ENCODE measurements at regions not wholly inside any gene's neighbourhood (a gene's known extent, or its start where the extent isn't known, plus 50 kb on each side); places are given as distances from the start of the nearest gene placed in this dataset.

DNA sequence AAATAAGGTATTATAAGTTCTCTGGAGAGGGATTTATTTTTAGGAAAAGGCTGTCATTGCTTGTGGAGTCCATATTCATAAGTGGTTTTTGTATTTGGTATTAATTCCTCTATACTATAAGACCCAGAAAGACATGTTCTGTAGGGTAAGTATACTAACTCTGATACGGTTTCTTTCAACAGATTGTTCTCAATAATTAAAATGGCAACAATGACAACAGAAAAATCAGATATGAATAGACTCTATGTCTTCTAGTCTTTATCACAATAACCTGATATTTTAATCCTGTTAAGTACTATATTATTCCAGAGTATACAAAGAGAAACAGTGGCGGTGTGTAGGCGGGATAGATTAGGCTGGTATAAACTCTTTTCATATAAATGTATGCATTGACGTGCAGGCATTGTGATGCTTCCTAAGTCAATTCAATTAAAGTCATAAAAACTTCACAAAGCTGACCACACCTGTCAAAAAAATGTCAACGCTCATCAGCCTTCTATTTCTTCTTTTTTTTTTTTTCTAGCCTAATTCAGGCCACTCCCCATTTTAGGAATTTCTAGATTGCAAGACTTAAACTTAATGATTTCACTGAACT is 150.4 kb downstream of the TRIML1 start (continued):
- TF ChIP-seq POLR2AphosphoS5 (IDR thresholded peaks at IDR 0.05; ENCODE audit: low read depth, low read length): no peak
- no peak for TF ChIP-seq EZH2phosphoT487 (IDR thresholded peaks at IDR 0.05; ENCODE audit: borderline replicate concordance)
- TF ChIP-seq CBX3 (IDR thresholded peaks at IDR 0.05; ENCODE audit: low read depth): no peak
- no peak for TF ChIP-seq EGR1 (IDR thresholded peaks at IDR 0.05; ENCODE audit: low read depth)
- TF ChIP-seq, protein P1, sequence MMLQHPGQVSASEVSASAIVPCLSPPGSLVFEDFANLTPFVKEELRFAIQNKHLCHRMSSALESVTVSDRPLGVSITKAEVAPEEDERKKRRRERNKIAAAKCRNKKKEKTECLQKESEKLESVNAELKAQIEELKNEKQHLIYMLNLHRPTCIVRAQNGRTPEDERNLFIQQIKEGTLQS (IDR thresholded peaks at IDR 0.05): no peak

DNA sequence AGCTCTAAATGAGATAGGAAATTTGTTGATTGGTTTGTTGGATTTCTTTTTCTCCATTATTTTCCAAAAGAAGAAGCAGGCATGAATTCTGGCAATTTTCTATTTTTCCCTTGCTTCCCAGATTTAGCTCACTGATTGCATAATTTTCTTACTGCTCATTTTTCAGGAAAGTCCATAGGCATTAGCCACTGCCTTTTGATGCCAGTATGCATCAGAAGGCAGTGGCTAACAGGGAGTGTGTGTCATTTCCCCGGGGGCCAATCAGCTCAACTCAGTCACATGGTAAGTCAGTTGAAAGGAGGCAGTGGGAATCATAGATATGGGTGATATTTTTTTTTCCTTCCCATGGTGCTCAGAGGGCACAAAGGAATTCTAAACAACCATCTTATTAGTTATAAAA is 156.7 kb downstream of the TRIML1 start:
- ChIA-PET POLR2A (no interaction called here), CTCF (no interaction called here), RAD21 (ENCODE audit: low non-redundant PET in 1 of 2, low total read pairs in 2 of 2, uncharacterized antibody in 2 of 2, unreplicated experiment in 2 of 2) (no interaction called here)
- intact Hi-C loops (cut with micrococcal nuclease): no loop called here
- BruUV-seq (replicated peaks): no TSS peak
- DNase-seq (ENCODE audit: low read depth, low spot score) (no peak), ATAC-seq (no peak)
- no peak overlapping the region for H3K9ac ChIP-seq (ENCODE audit: low read length)
- H3K79me2 ChIP-seq (ENCODE audit: insufficient read depth, low read length): no peaks in the 10 kb centered on the region
- H3K9me2 ChIP-seq (ENCODE audit: insufficient read depth): no peaks in the 10 kb centered on the region
- H3K4me1 ChIP-seq (ENCODE audit: control insufficient read depth in 1 of 2, insufficient read depth in 2 of 2, low read length in 2 of 2): no peaks in the 10 kb centered on the region
- no peaks in the 10 kb centered on the region for H3K9me3 ChIP-seq (ENCODE audit: control insufficient read depth in 1 of 2, insufficient read depth in 1 of 2, low read depth in 1 of 2, low read length in 2 of 2)
- H3K4me2 ChIP-seq (ENCODE audit: low read length): no peak overlapping the region
- no peak for TF ChIP-seq ZNF274 (IDR thresholded peaks at IDR 0.05; ENCODE audit: low read depth, low read length)
- TF ChIP-seq SRF (IDR thresholded peaks at IDR 0.05; ENCODE audit: low read depth): no peak
- no peak for TF ChIP-seq SP1 (IDR thresholded peaks at IDR 0.05; ENCODE audit: low read depth)
- no peak for TF ChIP-seq MAX (IDR thresholded peaks at IDR 0.05)
- no peak for TF ChIP-seq RAD21 (IDR thresholded peaks at IDR 0.05; ENCODE audit: low read depth)
- H3K36me3 ChIP-seq (ENCODE audit: control insufficient read depth in 1 of 2, insufficient read depth in 2 of 2, low read length in 2 of 2): no peaks in the 10 kb centered on the region
- no peak overlapping the region for H3K4me3 ChIP-seq (replicated peaks in 1 of 2; ENCODE audit: low read depth in 1 of 2, low read length in 2 of 2)
- no peak overlapping the region for H2AFZ ChIP-seq (ENCODE audit: low read depth, low read length, poor library complexity, severe bottlenecking)
- no peaks in the 10 kb centered on the region for H4K20me1 ChIP-seq (ENCODE audit: insufficient read depth)
- no peak overlapping the region for H3K27ac ChIP-seq (ENCODE audit: low read depth, low read length)
- no peaks in the 10 kb centered on the region for H3K27me3 ChIP-seq (ENCODE audit: insufficient read depth, low read length)

- intact Hi-C loops (cut with micrococcal nuclease): no loop called here
- POLR2A ChIA-PET: no interaction called here
- Histone ChIP-seq H3K4me1 (ENCODE audit: control insufficient read depth in 1 of 2, insufficient read depth in 2 of 2, low read length in 2 of 2) (no peaks in the 10 kb centered on the region), H3K79me2 (ENCODE audit: insufficient read depth, low read length) (no peaks in the 10 kb centered on the region), H3K9me2 (ENCODE audit: insufficient read depth) (no peaks in the 10 kb centered on the region), H3K4me2 (ENCODE audit: low read length) (no peak overlapping the region), H3K9me3 (ENCODE audit: control insufficient read depth in 1 of 2, insufficient read depth in 1 of 2, low read depth in 1 of 2, low read length in 2 of 2) (no peaks in the 10 kb centered on the region), H3K36me3 (ENCODE audit: control insufficient read depth in 1 of 2, insufficient read depth in 2 of 2, low read length in 2 of 2) (no peaks in the 10 kb centered on the region), H2AFZ (ENCODE audit: low read depth, low read length, poor library complexity, severe bottlenecking) (no peak overlapping the region), H4K20me1 (ENCODE audit: insufficient read depth) (no peaks in the 10 kb centered on the region), H3K27me3 (ENCODE audit: insufficient read depth, low read length) (no peaks in the 10 kb centered on the region), H3K9ac (ENCODE audit: low read length) (no peak overlapping the region), H3K27ac (ENCODE audit: low read depth, low read length) (no peak overlapping the region), H3K4me3 (replicated peaks in 1 of 2; ENCODE audit: low read depth in 1 of 2, low read length in 2 of 2) (no peak overlapping the region)
- no peak for TF ChIP-seq SIN3A (IDR thresholded peaks at IDR 0.05; ENCODE audit: low read depth)
- CTCF ChIA-PET: no interaction called here
- ATAC-seq (no peak), DNase-seq (ENCODE audit: low read depth, low spot score) (no peak)
- BruUV-seq (replicated peaks): no TSS peak
- RAD21 ChIA-PET (ENCODE audit: low non-redundant PET in 1 of 2, low total read pairs in 2 of 2, uncharacterized antibody in 2 of 2, unreplicated experiment in 2 of 2): no interaction called here
Observed at GRCh38 chr4:188296331-188296730, 157.1 kb downstream of the TRIML1 start.
